OCI-LY3 (cell line): ENCODE measurements at regions not wholly inside any gene's neighbourhood (a gene's known extent, or its start where the extent isn't known, plus 50 kb on each side); places are given as distances from the start of the nearest gene placed in this dataset.

Source experiments
- EZH2phosphoT487 ChIP-seq: fragments of 200-600 bp; shearing (Covaris generic); IDR thresholded peaks from 2 replicates; pipeline ENCODE4 v1.6.1; 2018; ENCODE audit warnings: antibody characterized with exemption, mixed run types, low read depth
- TF ChIP-seq, protein P1 (sequence below): fragments of 200-600, 300-600 bp; sonication (generic); IDR thresholded peaks from 2 replicates; pipeline ENCODE4 v1.5.1; 2014; ENCODE audit warnings: antibody characterized with exemption, low read length, low read depth

DNA sequence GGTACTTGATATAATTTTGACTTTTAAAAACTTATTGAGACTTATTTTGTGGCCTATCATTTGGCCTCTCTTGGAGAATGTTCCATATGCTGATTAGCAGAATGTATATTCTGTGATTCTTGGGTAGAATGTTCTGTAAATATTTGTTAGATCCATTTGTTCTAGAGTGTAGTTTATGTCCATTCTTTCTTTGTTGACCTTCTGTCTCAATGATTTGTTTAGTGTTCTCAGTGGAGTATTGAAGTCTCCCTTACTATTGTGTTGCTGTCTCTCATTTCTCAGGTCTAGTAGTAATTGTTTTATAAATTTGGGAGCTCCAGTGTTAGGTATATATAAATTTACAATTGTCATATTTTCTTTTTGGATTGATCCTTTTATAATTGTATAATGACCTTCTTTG lies 349.6 kb upstream of the CWC22 start:
- TF ChIP-seq, protein P1, sequence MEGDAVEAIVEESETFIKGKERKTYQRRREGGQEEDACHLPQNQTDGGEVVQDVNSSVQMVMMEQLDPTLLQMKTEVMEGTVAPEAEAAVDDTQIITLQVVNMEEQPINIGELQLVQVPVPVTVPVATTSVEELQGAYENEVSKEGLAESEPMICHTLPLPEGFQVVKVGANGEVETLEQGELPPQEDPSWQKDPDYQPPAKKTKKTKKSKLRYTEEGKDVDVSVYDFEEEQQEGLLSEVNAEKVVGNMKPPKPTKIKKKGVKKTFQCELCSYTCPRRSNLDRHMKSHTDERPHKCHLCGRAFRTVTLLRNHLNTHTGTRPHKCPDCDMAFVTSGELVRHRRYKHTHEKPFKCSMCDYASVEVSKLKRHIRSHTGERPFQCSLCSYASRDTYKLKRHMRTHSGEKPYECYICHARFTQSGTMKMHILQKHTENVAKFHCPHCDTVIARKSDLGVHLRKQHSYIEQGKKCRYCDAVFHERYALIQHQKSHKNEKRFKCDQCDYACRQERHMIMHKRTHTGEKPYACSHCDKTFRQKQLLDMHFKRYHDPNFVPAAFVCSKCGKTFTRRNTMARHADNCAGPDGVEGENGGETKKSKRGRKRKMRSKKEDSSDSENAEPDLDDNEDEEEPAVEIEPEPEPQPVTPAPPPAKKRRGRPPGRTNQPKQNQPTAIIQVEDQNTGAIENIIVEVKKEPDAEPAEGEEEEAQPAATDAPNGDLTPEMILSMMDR = no peak
- TF ChIP-seq EZH2phosphoT487 = no peak
